ENCODE measurements at regions not wholly inside any gene's neighbourhood (a gene's known extent, or its start where the extent isn't known, plus 50 kb on each side); places are given as distances from the start of the nearest gene placed in this dataset.

- no peak for DNase-seq
- H3K4me2 ChIP-seq (replicated peaks; ENCODE audit: extremely low read depth, low read length, poor library complexity, severe bottlenecking) = no peak overlapping the region
- Mint-ChIP-seq H3K27me3 (ENCODE audit: low read depth in 3 of 3) (no peaks in the 10 kb centered on the region), H3K9me3 (peaks cover 0 to 7% (median 2%) of the 10 kb centered on the region in 7 donors), H3K36me3 (no peaks in the 10 kb centered on the region), H3K4me1 (no peaks in the 10 kb centered on the region), H3K27ac (no peak overlapping the region), H3K4me3 (no peak overlapping the region)
- H3K4me3 ChIP-seq (replicated peaks in 1 of 3; ENCODE audit: low read depth in 2 of 3, low read length in 3 of 3) = no peak overlapping the region
- H3K27me3 ChIP-seq (ENCODE audit: control insufficient read depth in 2 of 2, insufficient read depth in 2 of 2, low read length in 2 of 2) = no peaks in the 10 kb centered on the region
- no CpG with 5 or more reads among the region's 1 CpG for WGBS (ENCODE audit: insufficient coverage)
- H3K4me1 ChIP-seq (ENCODE audit: control insufficient read depth in 1 of 2, insufficient read depth in 2 of 2, low read length in 2 of 2) = no peaks in the 10 kb centered on the region
- TF ChIP-seq CTCF (IDR thresholded peaks at IDR 0.05) = no peak
- no peaks in the 10 kb centered on the region for H3K79me2 ChIP-seq (ENCODE audit: insufficient read depth, low read length)
- intact Hi-C loops (cut with micrococcal nuclease) = no loop called here
- no peak overlapping the region for H3K27ac ChIP-seq (ENCODE audit: low read depth in 1 of 2, low read length in 2 of 2)
- no peaks in the 10 kb centered on the region for H4K20me1 ChIP-seq (ENCODE audit: insufficient read depth, low read length)
- no peak overlapping the region for H2AFZ ChIP-seq (ENCODE audit: insufficient read depth, low read depth, low read length, poor library complexity, severe bottlenecking)
- no peak overlapping the region for H3K9ac ChIP-seq (ENCODE audit: insufficient read depth, low read length, poor library complexity, severe bottlenecking)
- no peaks in the 10 kb centered on the region for H3K36me3 ChIP-seq (replicated peaks in 1 of 2; ENCODE audit: control insufficient read depth in 1 of 2, insufficient read depth in 2 of 2, low read length in 2 of 2)
- H3K9me3 ChIP-seq (replicated peaks in 1 of 2; ENCODE audit: control insufficient read depth in 1 of 2, insufficient read depth in 1 of 2, low read length in 2 of 2) = no peaks in the 10 kb centered on the region
These were observed 135.1 kb upstream of the GEMIN8 start for GRCh38 chrX:14164828-14165227.

- no peak overlapping the region for H3K4me3 Mint-ChIP-seq
- Histone ChIP-seq H4K20me1 (ENCODE audit: insufficient read depth, low read length) (no peaks in the 10 kb centered on the region), H3K4me1 (ENCODE audit: control insufficient read depth in 1 of 2, insufficient read depth in 2 of 2, low read length in 2 of 2) (no peaks in the 10 kb centered on the region), H3K36me3 (replicated peaks in 1 of 2; ENCODE audit: control insufficient read depth in 1 of 2, insufficient read depth in 2 of 2, low read length in 2 of 2) (no peaks in the 10 kb centered on the region), H3K27me3 (ENCODE audit: control insufficient read depth in 2 of 2, insufficient read depth in 2 of 2, low read length in 2 of 2) (no peaks in the 10 kb centered on the region), H2AFZ (ENCODE audit: insufficient read depth, low read depth, low read length, poor library complexity, severe bottlenecking) (no peak overlapping the region), H3K4me2 (replicated peaks; ENCODE audit: extremely low read depth, low read length, poor library complexity, severe bottlenecking) (no peak overlapping the region), H3K9me3 (replicated peaks in 1 of 2; ENCODE audit: control insufficient read depth in 1 of 2, insufficient read depth in 1 of 2, low read length in 2 of 2) (no peaks in the 10 kb centered on the region), H3K4me3 (replicated peaks in 1 of 3; ENCODE audit: low read depth in 2 of 3, low read length in 3 of 3) (no peak overlapping the region), H3K79me2 (ENCODE audit: insufficient read depth, low read length) (no peaks in the 10 kb centered on the region), H3K9ac (ENCODE audit: insufficient read depth, low read length, poor library complexity, severe bottlenecking) (no peak overlapping the region), H3K27ac (ENCODE audit: low read depth in 1 of 2, low read length in 2 of 2) (no peak overlapping the region)
- WGBS (ENCODE audit: insufficient coverage) = 80% methylated on average over 2 of the region's 4 CpGs
- no peaks in the 10 kb centered on the region for H3K4me1 Mint-ChIP-seq
- intact Hi-C loops (cut with micrococcal nuclease) = no loop called here
- H3K27me3 Mint-ChIP-seq (ENCODE audit: low read depth in 3 of 3) = peaks cover 0 to 6% (median 0%) of the 10 kb centered on the region in 3 donors
- H3K9me3 Mint-ChIP-seq = peaks cover 0 to 4% (median 0%) of the 10 kb centered on the region in 7 donors
- no peaks in the 10 kb centered on the region for H3K36me3 Mint-ChIP-seq
- H3K27ac Mint-ChIP-seq = no peak overlapping the region
- DNase-seq = no peak
- no peak for TF ChIP-seq CTCF (IDR thresholded peaks at IDR 0.05)
These were observed 95.8 kb upstream of the GEMIN8 start for GRCh38 chrX:14125462-14125861.

Data from CD14-positive monocyte (primary cell).